ENCODE measurements at regions not wholly inside any gene's neighbourhood (a gene's known extent, or its start where the extent isn't known, plus 50 kb on each side); places are given as distances from the start of the nearest gene placed in this dataset.

DNA sequence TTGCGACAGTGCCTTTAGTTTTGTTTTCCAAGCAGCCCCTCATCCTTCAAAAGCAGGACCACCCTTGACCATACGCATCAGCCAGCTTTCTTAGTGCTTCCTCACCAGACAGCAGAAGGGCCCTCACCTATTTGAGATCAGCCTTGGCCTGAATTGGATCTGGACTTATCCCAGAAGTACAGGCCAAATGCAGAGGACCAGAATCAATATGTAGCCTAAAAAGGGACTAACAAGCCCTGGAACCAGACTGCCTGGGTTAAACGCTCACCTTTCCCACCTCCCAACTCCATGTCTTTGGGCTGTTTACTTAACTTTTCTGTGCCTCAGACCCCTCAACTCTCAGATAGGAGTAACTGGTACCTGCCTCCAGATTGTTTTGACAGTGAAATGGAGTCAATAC is 77.7 kb upstream of the ATP6AP2 start:
- intact Hi-C loops (cut with DNase I), result no loop called here
- Histone ChIP-seq H3K4me3 (no peak overlapping the region), H3K9me3 (no peaks in the 10 kb centered on the region), H3K4me1 (replicated peaks) (no peaks in the 10 kb centered on the region), H3K27me3 (replicated peaks; ENCODE audit: insufficient read depth) (no peaks in the 10 kb centered on the region), H3K27ac (no peak overlapping the region), H3K36me3 (no peaks in the 10 kb centered on the region)
- no peak for TF ChIP-seq POLR2A (IDR thresholded peaks at IDR 0.05)
- TF ChIP-seq POLR2AphosphoS5 (IDR thresholded peaks at IDR 0.05), result no peak
- no peak for DNase-seq (ENCODE audit: low spot score)
- 90% methylated on average over 3 of the region's 3 CpGs for WGBS

- DNase-seq (ENCODE audit: low spot score), result no peak
- no peak overlapping the region for H3K27ac ChIP-seq
- intact Hi-C loops (cut with DNase I), result no loop called here
- H3K27me3 ChIP-seq (replicated peaks; ENCODE audit: insufficient read depth), result no peaks in the 10 kb centered on the region
- TF ChIP-seq, protein P1, sequence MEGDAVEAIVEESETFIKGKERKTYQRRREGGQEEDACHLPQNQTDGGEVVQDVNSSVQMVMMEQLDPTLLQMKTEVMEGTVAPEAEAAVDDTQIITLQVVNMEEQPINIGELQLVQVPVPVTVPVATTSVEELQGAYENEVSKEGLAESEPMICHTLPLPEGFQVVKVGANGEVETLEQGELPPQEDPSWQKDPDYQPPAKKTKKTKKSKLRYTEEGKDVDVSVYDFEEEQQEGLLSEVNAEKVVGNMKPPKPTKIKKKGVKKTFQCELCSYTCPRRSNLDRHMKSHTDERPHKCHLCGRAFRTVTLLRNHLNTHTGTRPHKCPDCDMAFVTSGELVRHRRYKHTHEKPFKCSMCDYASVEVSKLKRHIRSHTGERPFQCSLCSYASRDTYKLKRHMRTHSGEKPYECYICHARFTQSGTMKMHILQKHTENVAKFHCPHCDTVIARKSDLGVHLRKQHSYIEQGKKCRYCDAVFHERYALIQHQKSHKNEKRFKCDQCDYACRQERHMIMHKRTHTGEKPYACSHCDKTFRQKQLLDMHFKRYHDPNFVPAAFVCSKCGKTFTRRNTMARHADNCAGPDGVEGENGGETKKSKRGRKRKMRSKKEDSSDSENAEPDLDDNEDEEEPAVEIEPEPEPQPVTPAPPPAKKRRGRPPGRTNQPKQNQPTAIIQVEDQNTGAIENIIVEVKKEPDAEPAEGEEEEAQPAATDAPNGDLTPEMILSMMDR (IDR thresholded peaks at IDR 0.05), result no peak
- TF ChIP-seq POLR2A (IDR thresholded peaks at IDR 0.05), result no peak
- no peak for TF ChIP-seq POLR2AphosphoS5 (IDR thresholded peaks at IDR 0.05)
- no peaks in the 10 kb centered on the region for H3K9me3 ChIP-seq
- H3K36me3 ChIP-seq, result no peaks in the 10 kb centered on the region
- H3K4me1 ChIP-seq (replicated peaks), result no peaks in the 10 kb centered on the region
- H3K4me3 ChIP-seq, result no peak overlapping the region
These were observed 78.1 kb upstream of the ATP6AP2 start for GRCh38 chrX:40502688-40503087.

- WGBS, result 57% methylated on average over 11 of the region's 11 CpGs
- intact Hi-C loops (cut with DNase I), result no loop called here
These were observed 79.5 kb upstream of the ATP6AP2 start for GRCh38 chrX:40501164-40501855.

GRCh38 chrX:40496728-40497127 is 84.0 kb upstream of the ATP6AP2 start:
- H3K27ac ChIP-seq, result no peak overlapping the region
- intact Hi-C loops (cut with DNase I), result no loop called here
- no peak for DNase-seq (ENCODE audit: low spot score)

More at GRCh38 chrX:40501164-40501855, 79.5 kb upstream of the ATP6AP2 start:
- no peaks in the 10 kb centered on the region for H3K4me1 ChIP-seq (replicated peaks)
- no peak for TF ChIP-seq POLR2AphosphoS5 (IDR thresholded peaks at IDR 0.05)
- TF ChIP-seq POLR2A (IDR thresholded peaks at IDR 0.05), result no peak
- TF ChIP-seq, protein P1 (IDR thresholded peaks at IDR 0.05), result no peak
- no peaks in the 10 kb centered on the region for H3K9me3 ChIP-seq
- H3K27me3 ChIP-seq (replicated peaks; ENCODE audit: insufficient read depth), result no peaks in the 10 kb centered on the region
- no peak overlapping the region for H3K27ac ChIP-seq
- H3K36me3 ChIP-seq, result no peaks in the 10 kb centered on the region
- DNase-seq (ENCODE audit: low spot score), result peak; percentile 5
- no peak overlapping the region for H3K4me3 ChIP-seq

DNA sequence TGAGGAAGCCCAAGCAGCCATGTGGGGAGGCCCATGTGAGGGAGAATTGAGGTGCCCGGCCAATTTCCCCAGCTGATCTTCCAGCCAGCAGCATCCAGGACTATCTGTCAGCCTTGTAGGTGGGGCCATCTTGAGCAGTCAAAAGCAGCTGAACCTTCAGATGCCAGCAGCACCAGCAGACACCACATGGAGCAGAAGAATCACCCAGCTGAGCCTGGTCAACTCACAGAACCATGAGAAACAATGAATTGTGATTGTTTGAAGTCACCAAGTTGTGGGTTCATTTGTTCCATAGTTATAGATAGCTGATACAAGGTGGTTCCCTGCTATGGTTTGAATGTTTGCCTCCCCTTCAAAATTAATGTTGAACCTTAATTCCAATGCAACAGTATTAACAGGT is 85.1 kb upstream of the ATP6AP2 start:
- Histone ChIP-seq H3K9me3 (no peaks in the 10 kb centered on the region), H3K27ac (no peak overlapping the region), H3K36me3 (no peaks in the 10 kb centered on the region), H3K4me3 (no peak overlapping the region), H3K27me3 (replicated peaks; ENCODE audit: insufficient read depth) (no peaks in the 10 kb centered on the region), H3K4me1 (replicated peaks) (no peaks in the 10 kb centered on the region)
- intact Hi-C loops (cut with DNase I), result no loop called here
- TF ChIP-seq, protein P1 (IDR thresholded peaks at IDR 0.05), result no peak
- TF ChIP-seq POLR2A (IDR thresholded peaks at IDR 0.05) (no peak), POLR2AphosphoS5 (IDR thresholded peaks at IDR 0.05) (no peak)
- no peak for DNase-seq (ENCODE audit: low spot score)
- WGBS, result 0% methylated on average over 1 of the region's 1 CpG

More at GRCh38 chrX:40496728-40497127, 84.0 kb upstream of the ATP6AP2 start:
- no peak for TF ChIP-seq POLR2A (IDR thresholded peaks at IDR 0.05)
- no peak for TF ChIP-seq POLR2AphosphoS5 (IDR thresholded peaks at IDR 0.05)
- TF ChIP-seq, protein P1 (IDR thresholded peaks at IDR 0.05), result no peak
- WGBS, result 65% methylated on average over 4 of the region's 4 CpGs
- Histone ChIP-seq H3K36me3 (no peaks in the 10 kb centered on the region), H3K4me1 (replicated peaks) (no peaks in the 10 kb centered on the region), H3K9me3 (no peaks in the 10 kb centered on the region), H3K4me3 (no peak overlapping the region), H3K27me3 (replicated peaks; ENCODE audit: insufficient read depth) (no peaks in the 10 kb centered on the region)
